ENCODE measurements at regions not wholly inside any gene's neighbourhood (a gene's known extent, or its start where the extent isn't known, plus 50 kb on each side); places are given as distances from the start of the nearest gene placed in this dataset.
"Not testable (repeated sequence)": the region's sequence is repeated elsewhere in the genome, so short reads cannot be mapped to it uniquely, and the experiment has no call there.

DNA sequence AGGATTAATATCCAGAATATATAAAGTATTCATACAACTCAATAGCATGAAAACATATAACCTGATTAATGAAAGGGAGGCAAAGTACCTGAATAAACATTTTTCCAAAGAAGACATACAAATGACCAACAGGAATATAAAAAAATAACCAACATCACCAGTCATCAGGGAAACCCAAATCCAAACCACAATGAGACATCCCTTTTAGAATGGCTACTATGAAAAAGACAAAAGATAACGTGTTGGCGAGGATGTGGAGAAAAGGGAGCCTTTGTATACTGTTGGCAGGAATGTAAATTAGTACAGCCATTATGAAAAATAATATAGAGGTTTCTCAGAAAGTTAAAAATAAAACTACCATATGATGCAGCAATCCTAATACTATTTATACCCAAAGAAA is 2999.5 kb upstream of the TEKT4 start:
- no CpG with 5 or more reads among the region's 2 CpGs for WGBS (ENCODE audit: insufficient coverage)
- H3K9me3 ChIP-seq (replicated peaks; ENCODE audit: control insufficient read depth, low read depth, low read length); H3K27ac ChIP-seq (ENCODE audit: low read length); H3K4me1 ChIP-seq (ENCODE audit: control insufficient read depth, insufficient read depth, low read length); DNase-seq; H3K36me3 ChIP-seq (ENCODE audit: control insufficient read depth, insufficient read depth, low read length); H3K4me3 ChIP-seq (ENCODE audit: low read length); H3K27me3 ChIP-seq (ENCODE audit: control insufficient read depth, insufficient read depth, low read length): not testable (repeated sequence)

DNA sequence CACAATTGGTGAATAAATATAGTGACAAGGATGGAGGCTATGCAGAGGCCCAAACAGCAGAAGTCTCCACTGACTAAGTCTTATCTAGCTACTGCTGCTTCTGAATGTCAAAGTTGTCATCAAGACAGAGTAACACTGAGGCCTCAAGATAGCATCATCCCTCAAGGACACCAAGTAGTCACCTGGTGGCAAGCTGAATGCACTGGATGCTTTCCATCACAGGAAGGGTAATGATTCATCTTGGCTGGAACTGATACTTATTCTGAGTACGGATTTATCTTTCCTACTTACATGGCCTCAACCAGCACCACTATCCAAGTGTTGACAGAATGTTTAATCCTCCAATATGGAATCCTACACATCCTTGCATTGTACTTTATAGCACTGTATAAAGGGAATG is 2997.8 kb upstream of the TEKT4 start:
- H3K4me1 ChIP-seq (ENCODE audit: control insufficient read depth, insufficient read depth, low read length); H3K36me3 ChIP-seq (ENCODE audit: control insufficient read depth, insufficient read depth, low read length); H3K9me3 ChIP-seq (replicated peaks; ENCODE audit: control insufficient read depth, low read depth, low read length); H3K27me3 ChIP-seq (ENCODE audit: control insufficient read depth, insufficient read depth, low read length); DNase-seq; H3K4me3 ChIP-seq (ENCODE audit: low read length); H3K27ac ChIP-seq (ENCODE audit: low read length): not testable (repeated sequence)
- no CpG with 5 or more reads among the region's 1 CpG for WGBS (ENCODE audit: insufficient coverage)

DNA sequence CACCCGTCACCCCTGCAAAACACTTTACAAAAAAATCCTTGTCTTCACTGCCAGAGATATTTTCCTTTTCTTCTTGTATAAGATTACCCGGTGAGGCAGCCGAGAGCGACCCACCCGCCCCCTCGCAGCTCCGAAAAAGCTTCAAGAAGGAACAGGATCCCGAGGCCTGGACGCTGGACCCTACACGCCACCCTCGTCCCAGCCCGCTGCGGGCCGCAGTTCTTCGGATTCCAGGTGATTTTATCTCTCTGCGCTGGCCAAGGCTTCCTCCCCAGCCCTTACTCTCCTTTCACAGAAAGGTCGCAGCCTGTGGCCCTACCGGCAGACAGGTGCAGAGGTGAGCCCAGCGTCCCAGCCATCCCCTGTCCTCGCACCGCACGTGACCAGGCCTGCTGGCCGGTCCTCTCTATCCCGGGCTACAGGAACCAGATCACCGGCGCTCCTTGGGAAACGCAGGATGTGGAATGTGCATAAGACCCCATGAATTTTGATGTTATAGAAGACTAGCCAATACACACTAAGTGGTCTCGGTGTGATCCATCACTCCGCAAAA is 2993.5 kb upstream of the TEKT4 start:
- H3K27me3 ChIP-seq (ENCODE audit: control insufficient read depth, insufficient read depth, low read length); H3K9me3 ChIP-seq (replicated peaks; ENCODE audit: control insufficient read depth, low read depth, low read length); H3K36me3 ChIP-seq (ENCODE audit: control insufficient read depth, insufficient read depth, low read length); DNase-seq; H3K4me1 ChIP-seq (ENCODE audit: control insufficient read depth, insufficient read depth, low read length); H3K4me3 ChIP-seq (ENCODE audit: low read length); H3K27ac ChIP-seq (ENCODE audit: low read length): not testable (repeated sequence)
- WGBS (ENCODE audit: insufficient coverage), result 87% methylated on average over 15 of the region's 29 CpGs

DNA sequence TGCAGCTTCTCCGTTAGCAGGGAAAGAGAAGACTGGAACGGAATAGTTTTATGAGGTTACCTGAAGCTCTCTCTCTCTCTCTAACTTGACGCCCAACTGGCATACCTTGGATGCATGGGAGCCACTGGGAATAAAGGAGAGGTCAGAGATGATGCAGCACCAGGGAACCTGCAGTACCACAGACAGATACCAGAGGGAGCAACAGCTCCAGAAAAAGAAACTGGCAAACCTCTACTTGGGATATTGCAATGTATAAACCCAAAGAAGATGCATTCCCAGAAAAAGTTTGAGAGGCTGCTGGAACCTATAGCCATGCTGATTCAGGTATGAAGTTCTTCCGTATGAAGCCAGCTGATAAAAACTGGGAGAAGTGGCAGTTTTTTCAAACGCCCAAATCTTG is 2976.1 kb upstream of the TEKT4 start:
- H3K36me3 ChIP-seq (ENCODE audit: control insufficient read depth, insufficient read depth, low read length); DNase-seq; H3K4me3 ChIP-seq (ENCODE audit: low read length); H3K27me3 ChIP-seq (ENCODE audit: control insufficient read depth, insufficient read depth, low read length); H3K4me1 ChIP-seq (ENCODE audit: control insufficient read depth, insufficient read depth, low read length); H3K27ac ChIP-seq (ENCODE audit: low read length); H3K9me3 ChIP-seq (replicated peaks; ENCODE audit: control insufficient read depth, low read depth, low read length): not testable (repeated sequence)
- no CpG with 5 or more reads among the region's 5 CpGs for WGBS (ENCODE audit: insufficient coverage)

DNA sequence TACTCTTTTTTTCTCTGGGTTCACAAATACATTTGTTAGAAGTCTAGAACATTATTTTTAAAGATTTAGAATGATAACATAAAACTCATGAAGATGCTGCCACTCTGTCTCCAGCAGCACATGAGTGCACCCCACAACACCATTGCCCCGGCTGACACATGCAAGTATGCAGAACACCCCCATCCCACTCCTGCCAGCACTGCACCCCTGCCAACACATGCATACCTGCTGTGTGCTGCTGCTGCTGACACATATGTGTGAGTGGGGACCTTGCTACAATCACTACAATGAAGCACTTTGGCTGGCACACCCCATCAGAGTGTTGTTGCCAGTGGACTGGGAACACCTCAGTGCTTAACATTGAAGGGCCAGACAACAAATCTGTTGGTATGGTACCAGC is 2953.6 kb upstream of the TEKT4 start:
- H3K36me3 ChIP-seq (ENCODE audit: control insufficient read depth, insufficient read depth, low read length); DNase-seq; H3K4me3 ChIP-seq (ENCODE audit: low read length); H3K27ac ChIP-seq (ENCODE audit: low read length); H3K9me3 ChIP-seq (replicated peaks; ENCODE audit: control insufficient read depth, low read depth, low read length); H3K27me3 ChIP-seq (ENCODE audit: control insufficient read depth, insufficient read depth, low read length); H3K4me1 ChIP-seq (ENCODE audit: control insufficient read depth, insufficient read depth, low read length): not testable (repeated sequence)
- no CpG with 5 or more reads among the region's 1 CpG for WGBS (ENCODE audit: insufficient coverage)

Data from muscle of leg (tissue), 3 donors.